ENCODE measurements at regions not wholly inside any gene's neighbourhood (a gene's known extent, or its start where the extent isn't known, plus 50 kb on each side); places are given as distances from the start of the nearest gene placed in this dataset.

- Histone ChIP-seq H4K12ac (ENCODE audit: low read depth, low read length) (no peak overlapping the region), H3K27ac (ENCODE audit: low read depth, low read length) (no peak overlapping the region), H3K14ac (ENCODE audit: low read length) (no peak overlapping the region), H2BK120ac (ENCODE audit: insufficient read depth, low read length, poor library complexity) (no peak overlapping the region), H3K4ac (ENCODE audit: low read depth, low read length) (no peak overlapping the region), H3K23ac (ENCODE audit: low read length) (no peak overlapping the region), H4K91ac (ENCODE audit: low read depth, low read length) (no peak overlapping the region), H2BK5ac (ENCODE audit: low read depth, low read length, poor library complexity) (no peak overlapping the region), H3K4me1 (ENCODE audit: control insufficient read depth in 1 of 2, insufficient read depth in 2 of 2, low read length in 2 of 2) (no peaks in the 10 kb centered on the region), H3K18ac (ENCODE audit: low read length) (no peak overlapping the region), H3K9ac (ENCODE audit: low read length) (no peak overlapping the region), H2AFZ (ENCODE audit: insufficient read depth, low read length, poor library complexity) (no peak overlapping the region), H3K79me2 (ENCODE audit: control insufficient read depth, insufficient read depth, low read length, poor library complexity) (no peaks in the 10 kb centered on the region), H3K79me1 (ENCODE audit: low read length) (no peaks in the 10 kb centered on the region), H2AK5ac (ENCODE audit: low read length) (no peak overlapping the region), H3K36me3 (ENCODE audit: control insufficient read depth in 1 of 2, insufficient read depth in 2 of 2, low read length in 2 of 2) (no peaks in the 10 kb centered on the region), H3K4me2 (ENCODE audit: low read length) (no peak overlapping the region), H3K4me3 (ENCODE audit: low read depth, low read length) (no peak overlapping the region), H4K8ac (ENCODE audit: low read depth, low read length) (no peak overlapping the region), H3K27me3 (ENCODE audit: insufficient read depth, low read length) (no peaks in the 10 kb centered on the region), H3K9me3 (ENCODE audit: insufficient read depth, low read depth, low read length) (no peaks in the 10 kb centered on the region), H2BK12ac (ENCODE audit: low read length) (no peak overlapping the region)
- no peak for DNase-seq
- no CpG with 5 or more reads among the region's 18 CpGs for WGBS (ENCODE audit: extremely low coverage, insufficient coverage, insufficient read length)
Observed at GRCh38 chr12:61188801-61189595, 1071.2 kb upstream of the USP15 start.

- WGBS (ENCODE audit: extremely low coverage, insufficient coverage, insufficient read length), result no CpG with 5 or more reads among the region's 3 CpGs
Observed at GRCh38 chr12:61213646-61214045, 1046.6 kb upstream of the USP15 start.

GRCh38 chr12:61220337-61220736 is 1039.9 kb upstream of the USP15 start:
- H3K9me3 ChIP-seq (ENCODE audit: insufficient read depth, low read depth, low read length), result no peaks in the 10 kb centered on the region
- no peaks in the 10 kb centered on the region for H3K36me3 ChIP-seq (ENCODE audit: control insufficient read depth in 1 of 2, insufficient read depth in 2 of 2, low read length in 2 of 2)
- no peak overlapping the region for H2AK5ac ChIP-seq (ENCODE audit: low read length)
- no peak overlapping the region for H2AFZ ChIP-seq (ENCODE audit: insufficient read depth, low read length, poor library complexity)
- no peak overlapping the region for H3K4me2 ChIP-seq (ENCODE audit: low read length)
- H4K8ac ChIP-seq (ENCODE audit: low read depth, low read length), result no peak overlapping the region
- no peaks in the 10 kb centered on the region for H3K27me3 ChIP-seq (ENCODE audit: insufficient read depth, low read length)
- H3K23ac ChIP-seq (ENCODE audit: low read length), result no peak overlapping the region
- no peak overlapping the region for H4K12ac ChIP-seq (ENCODE audit: low read depth, low read length)
- H3K14ac ChIP-seq (ENCODE audit: low read length), result no peak overlapping the region
- no peak overlapping the region for H3K18ac ChIP-seq (ENCODE audit: low read length)
- DNase-seq, result no peak
- H3K79me1 ChIP-seq (ENCODE audit: low read length), result no peaks in the 10 kb centered on the region
- H2BK120ac ChIP-seq (ENCODE audit: insufficient read depth, low read length, poor library complexity), result no peak overlapping the region
- H3K27ac ChIP-seq (ENCODE audit: low read depth, low read length), result no peak overlapping the region
- no peak overlapping the region for H3K4ac ChIP-seq (ENCODE audit: low read depth, low read length)
- no peak overlapping the region for H3K4me3 ChIP-seq (ENCODE audit: low read depth, low read length)
- no peak overlapping the region for H2BK5ac ChIP-seq (ENCODE audit: low read depth, low read length, poor library complexity)
- no peaks in the 10 kb centered on the region for H3K79me2 ChIP-seq (ENCODE audit: control insufficient read depth, insufficient read depth, low read length, poor library complexity)
- WGBS (ENCODE audit: extremely low coverage, insufficient coverage, insufficient read length), result no CpG with 5 or more reads among the region's 4 CpGs
- no peak overlapping the region for H2BK12ac ChIP-seq (ENCODE audit: low read length)
- no peak overlapping the region for H4K91ac ChIP-seq (ENCODE audit: low read depth, low read length)
- H3K4me1 ChIP-seq (ENCODE audit: control insufficient read depth in 1 of 2, insufficient read depth in 2 of 2, low read length in 2 of 2), result no peaks in the 10 kb centered on the region
- H3K9ac ChIP-seq (ENCODE audit: low read length), result no peak overlapping the region

More at GRCh38 chr12:61213646-61214045, 1046.6 kb upstream of the USP15 start:
- no peak overlapping the region for H4K12ac ChIP-seq (ENCODE audit: low read depth, low read length)
- no peaks in the 10 kb centered on the region for H3K4me1 ChIP-seq (ENCODE audit: control insufficient read depth in 1 of 2, insufficient read depth in 2 of 2, low read length in 2 of 2)
- H3K9me3 ChIP-seq (ENCODE audit: insufficient read depth, low read depth, low read length), result no peaks in the 10 kb centered on the region
- H4K91ac ChIP-seq (ENCODE audit: low read depth, low read length), result no peak overlapping the region
- no peaks in the 10 kb centered on the region for H3K79me2 ChIP-seq (ENCODE audit: control insufficient read depth, insufficient read depth, low read length, poor library complexity)
- no peak overlapping the region for H2AFZ ChIP-seq (ENCODE audit: insufficient read depth, low read length, poor library complexity)
- H3K4ac ChIP-seq (ENCODE audit: low read depth, low read length), result no peak overlapping the region
- no peak overlapping the region for H3K9ac ChIP-seq (ENCODE audit: low read length)
- H3K36me3 ChIP-seq (ENCODE audit: control insufficient read depth in 1 of 2, insufficient read depth in 2 of 2, low read length in 2 of 2), result no peaks in the 10 kb centered on the region
- no peak overlapping the region for H3K27ac ChIP-seq (ENCODE audit: low read depth, low read length)
- no peak overlapping the region for H3K18ac ChIP-seq (ENCODE audit: low read length)
- no peak overlapping the region for H2BK12ac ChIP-seq (ENCODE audit: low read length)
- no peak overlapping the region for H2AK5ac ChIP-seq (ENCODE audit: low read length)
- no peak overlapping the region for H4K8ac ChIP-seq (ENCODE audit: low read depth, low read length)
- DNase-seq, result no peak
- no peaks in the 10 kb centered on the region for H3K79me1 ChIP-seq (ENCODE audit: low read length)
- no peak overlapping the region for H3K4me2 ChIP-seq (ENCODE audit: low read length)
- no peak overlapping the region for H2BK120ac ChIP-seq (ENCODE audit: insufficient read depth, low read length, poor library complexity)
- H3K27me3 ChIP-seq (ENCODE audit: insufficient read depth, low read length), result no peaks in the 10 kb centered on the region
- H3K4me3 ChIP-seq (ENCODE audit: low read depth, low read length), result no peak overlapping the region
- H3K23ac ChIP-seq (ENCODE audit: low read length), result no peak overlapping the region
- H3K14ac ChIP-seq (ENCODE audit: low read length), result no peak overlapping the region
- H2BK5ac ChIP-seq (ENCODE audit: low read depth, low read length, poor library complexity), result no peak overlapping the region

- no peak overlapping the region for H3K23ac ChIP-seq (ENCODE audit: low read length)
- no peak overlapping the region for H2AK5ac ChIP-seq (ENCODE audit: low read length)
- WGBS (ENCODE audit: extremely low coverage, insufficient coverage, insufficient read length), result no CpG with 5 or more reads among the region's 5 CpGs
- no peaks in the 10 kb centered on the region for H3K27me3 ChIP-seq (ENCODE audit: insufficient read depth, low read length)
- no peak overlapping the region for H3K4me3 ChIP-seq (ENCODE audit: low read depth, low read length)
- no peak overlapping the region for H3K18ac ChIP-seq (ENCODE audit: low read length)
- H3K9ac ChIP-seq (ENCODE audit: low read length), result no peak overlapping the region
- H3K36me3 ChIP-seq (ENCODE audit: control insufficient read depth in 1 of 2, insufficient read depth in 2 of 2, low read length in 2 of 2), result no peaks in the 10 kb centered on the region
- DNase-seq, result no peak
- no peaks in the 10 kb centered on the region for H3K9me3 ChIP-seq (ENCODE audit: insufficient read depth, low read depth, low read length)
- H2BK120ac ChIP-seq (ENCODE audit: insufficient read depth, low read length, poor library complexity), result no peak overlapping the region
- no peaks in the 10 kb centered on the region for H3K4me1 ChIP-seq (ENCODE audit: control insufficient read depth in 1 of 2, insufficient read depth in 2 of 2, low read length in 2 of 2)
- no peak overlapping the region for H2AFZ ChIP-seq (ENCODE audit: insufficient read depth, low read length, poor library complexity)
- no peak overlapping the region for H4K8ac ChIP-seq (ENCODE audit: low read depth, low read length)
- no peaks in the 10 kb centered on the region for H3K79me1 ChIP-seq (ENCODE audit: low read length)
- no peak overlapping the region for H3K4me2 ChIP-seq (ENCODE audit: low read length)
- no peak overlapping the region for H3K4ac ChIP-seq (ENCODE audit: low read depth, low read length)
- H3K27ac ChIP-seq (ENCODE audit: low read depth, low read length), result no peak overlapping the region
- no peak overlapping the region for H2BK5ac ChIP-seq (ENCODE audit: low read depth, low read length, poor library complexity)
- no peak overlapping the region for H4K91ac ChIP-seq (ENCODE audit: low read depth, low read length)
- no peak overlapping the region for H2BK12ac ChIP-seq (ENCODE audit: low read length)
- no peak overlapping the region for H4K12ac ChIP-seq (ENCODE audit: low read depth, low read length)
- H3K79me2 ChIP-seq (ENCODE audit: control insufficient read depth, insufficient read depth, low read length, poor library complexity), result no peaks in the 10 kb centered on the region
- H3K14ac ChIP-seq (ENCODE audit: low read length), result no peak overlapping the region
Observed at GRCh38 chr12:61232040-61232439, 1028.2 kb upstream of the USP15 start.

Data from trophoblast cell (in vitro differentiated cells and primary cell).